ENCODE measurements at regions not wholly inside any gene's neighbourhood (a gene's known extent, or its start where the extent isn't known, plus 50 kb on each side); places are given as distances from the start of the nearest gene placed in this dataset.

- TF ChIP-seq SCRT2 (tag by site-specific recombination; IDR thresholded peaks at IDR 0.05) (no peak), ZNF561 (tag by site-specific recombination; IDR thresholded peaks at IDR 0.05; ENCODE audit: borderline replicate concordance) (no peak), ZNF610 (tag by site-specific recombination; IDR thresholded peaks at IDR 0.05; ENCODE audit: borderline replicate concordance) (no peak), ZNF202 (tag by site-specific recombination; IDR thresholded peaks at IDR 0.05; ENCODE audit: borderline replicate concordance) (no peak), PRDM4 (tag by site-specific recombination; IDR thresholded peaks at IDR 0.05) (no peak), ZNF140 (tag by site-specific recombination; IDR thresholded peaks at IDR 0.05) (no peak), SP3 (tag by site-specific recombination; IDR thresholded peaks at IDR 0.05) (no peak), ZNF426 (tag by site-specific recombination; IDR thresholded peaks at IDR 0.05) (no peak), ZNF221 (tag by site-specific recombination; IDR thresholded peaks at IDR 0.05; ENCODE audit: borderline replicate concordance) (no peak)
- Histone ChIP-seq H3K36me3 (ENCODE audit: control insufficient read depth in 2 of 2, insufficient read depth in 1 of 2, low read length in 2 of 2) (no peaks in the 10 kb centered on the region), H3K27ac (ENCODE audit: extremely low read depth, low read depth, low read length) (no peak overlapping the region), H3K9me3 (ENCODE audit: control insufficient read depth, insufficient read depth, low read depth, low read length) (no peaks in the 10 kb centered on the region), H3K4me1 (ENCODE audit: control insufficient read depth, insufficient read depth, low read length) (no peaks in the 10 kb centered on the region), H3K4me3 (ENCODE audit: low read depth, low read length) (no peak overlapping the region)
- ChIA-PET CTCF (interaction anchor here (0.6 kb wide), 1 partner anchor 261 kb away, joined by 3 read pairs; no protein-coding TSS in a partner anchor), POLR2A (no interaction called here)
These were observed 102.0 kb upstream of the LEF1 start for GRCh38 chr4:108270466-108271450.

- no peaks in the 10 kb centered on the region for H3K9me3 ChIP-seq (ENCODE audit: control insufficient read depth, insufficient read depth, low read depth, low read length)
- H3K4me1 ChIP-seq (ENCODE audit: control insufficient read depth, insufficient read depth, low read length), result no peaks in the 10 kb centered on the region
- H3K36me3 ChIP-seq (ENCODE audit: control insufficient read depth in 2 of 2, insufficient read depth in 1 of 2, low read length in 2 of 2), result no peaks in the 10 kb centered on the region
- no peak overlapping the region for H3K27ac ChIP-seq (ENCODE audit: extremely low read depth, low read depth, low read length)
- H3K4me3 ChIP-seq (ENCODE audit: low read depth, low read length), result no peak overlapping the region
- POLR2A ChIA-PET, result no interaction called here
- no peak for TF ChIP-seq PRDM1 (tag by site-specific recombination; IDR thresholded peaks at IDR 0.05)
- no peak for TF ChIP-seq ZNF433 (tag by site-specific recombination; IDR thresholded peaks at IDR 0.05; ENCODE audit: low read depth)
- no peak for TF ChIP-seq ZFP41 (tag by site-specific recombination; IDR thresholded peaks at IDR 0.05; ENCODE audit: borderline replicate concordance)
- TF ChIP-seq PRDM10 (tag by site-specific recombination; IDR thresholded peaks at IDR 0.05), result peak; percentile 75
- CTCF ChIA-PET, result interaction anchor here (0.7 kb wide), 1 partner anchor 271 kb away, joined by 3 read pairs; no protein-coding TSS in a partner anchor
These were observed 96.0 kb upstream of the LEF1 start for GRCh38 chr4:108264693-108265092.

GRCh38 chr4:108263057-108263456 lies 94.3 kb upstream of the LEF1 start:
- ChIA-PET CTCF (no interaction called here), POLR2A (no interaction called here)
- Histone ChIP-seq H3K4me1 (ENCODE audit: control insufficient read depth, insufficient read depth, low read length) (no peaks in the 10 kb centered on the region), H3K27ac (ENCODE audit: extremely low read depth, low read depth, low read length) (no peak overlapping the region), H3K4me3 (ENCODE audit: low read depth, low read length) (no peak overlapping the region), H3K9me3 (ENCODE audit: control insufficient read depth, insufficient read depth, low read depth, low read length) (no peaks in the 10 kb centered on the region), H3K36me3 (ENCODE audit: control insufficient read depth in 2 of 2, insufficient read depth in 1 of 2, low read length in 2 of 2) (no peaks in the 10 kb centered on the region)
- TF ChIP-seq ZNF280C (tag by site-specific recombination; IDR thresholded peaks at IDR 0.05), result no peak
- no peak for TF ChIP-seq SCRT1 (tag by site-specific recombination; IDR thresholded peaks at IDR 0.05; ENCODE audit: borderline replicate concordance)
- TF ChIP-seq FEZF1 (tag by site-specific recombination; IDR thresholded peaks at IDR 0.05), result no peak
- TF ChIP-seq ZNF639 (tag by site-specific recombination; IDR thresholded peaks at IDR 0.05), result no peak
- TF ChIP-seq PRDM4 (tag by site-specific recombination; IDR thresholded peaks at IDR 0.05), result no peak
